Nephron (organoid): ENCODE measurements at regions not wholly inside any gene's neighbourhood (a gene's known extent, or its start where the extent isn't known, plus 50 kb on each side); places are given as distances from the start of the nearest gene placed in this dataset.

Experiments
- H3K27ac Mint-ChIP-seq, 3 experiments: 2 replicates each; pipeline ENCODE4 v1.8.0; 2020; ENCODE audit warnings: mixed read lengths in 3 of 3, mild to moderate bottlenecking in 2 of 3, moderate library complexity in 1 of 3
- H3K27me3 Mint-ChIP-seq: 2 replicates; pipeline ENCODE4 v1.8.0; 2021; ENCODE audit warnings: low read depth, mild to moderate bottlenecking, moderate library complexity, mixed read lengths
- H3K36me3 Mint-ChIP-seq: 2 replicates; pipeline ENCODE4 v1.8.0; 2020; ENCODE audit warnings: low read depth, mixed read lengths
- H3K4me1 Mint-ChIP-seq: 2 replicates; pipeline ENCODE4 v1.8.0; 2020; ENCODE audit warnings: mixed read lengths
- H3K4me3 Mint-ChIP-seq, 3 experiments: 2 replicates each; pipeline ENCODE4 v1.8.0; 2020; ENCODE audit warnings: mild to moderate bottlenecking in 3 of 3, mixed read lengths in 3 of 3, moderate library complexity in 2 of 3
- H3K9me3 Mint-ChIP-seq: 2 replicates; pipeline ENCODE4 v1.8.0; 2020; ENCODE audit warnings: mixed read lengths
- CTCF ChIP-seq, 3 experiments: fragments of 200-600 bp; sonication (generic); IDR thresholded peaks; one replicate each; pipeline ENCODE4 v1.5.0; 2021; ENCODE audit warnings: antibody characterized with exemption in 3 of 3; ENCODE audit not compliant: unreplicated experiment in 3 of 3

DNA sequence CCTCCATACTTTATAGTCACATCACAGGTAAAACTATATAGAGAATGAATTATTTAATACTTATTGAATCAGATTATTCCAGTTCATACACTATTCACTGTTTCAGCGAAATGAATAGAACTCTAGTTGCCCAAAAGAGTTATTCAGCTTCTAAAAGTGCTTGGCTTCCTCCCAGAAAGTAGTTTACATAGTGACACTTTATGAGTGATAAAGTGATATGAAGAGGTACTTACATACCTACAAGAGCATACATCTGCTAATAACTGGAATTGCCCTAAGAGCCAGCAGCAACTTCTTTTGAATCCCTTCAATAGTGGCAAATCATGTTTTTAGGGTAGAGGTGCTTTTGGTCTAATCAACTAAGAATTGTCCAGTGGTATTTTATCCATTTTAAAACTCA is 635.1 kb upstream of the AGTR1 start:
- no peak for TF ChIP-seq CTCF (IDR thresholded peaks at IDR 0.05; ENCODE audit: unreplicated experiment in 3 of 3)
- Mint-ChIP-seq H3K27me3 (no peaks in the 10 kb centered on the region), H3K9me3 (no peaks in the 10 kb centered on the region), H3K27ac (no peak overlapping the region), H3K4me1 (no peaks in the 10 kb centered on the region), H3K4me3 (no peak overlapping the region), H3K36me3 (no peaks in the 10 kb centered on the region)

GRCh38 chr3:148066802-148067201 is 630.9 kb upstream of the AGTR1 start:
- no peak for TF ChIP-seq CTCF (IDR thresholded peaks at IDR 0.05; ENCODE audit: unreplicated experiment in 3 of 3)
- H3K36me3 Mint-ChIP-seq, result no peaks in the 10 kb centered on the region
- H3K4me1 Mint-ChIP-seq, result no peaks in the 10 kb centered on the region
- no peaks in the 10 kb centered on the region for H3K27me3 Mint-ChIP-seq
- no peaks in the 10 kb centered on the region for H3K9me3 Mint-ChIP-seq
- H3K27ac Mint-ChIP-seq, result peak overlapping the region in 2 of 3 experiments; percentile 64 to 69
- H3K4me3 Mint-ChIP-seq, result no peak overlapping the region

GRCh38 chr3:148068466-148068865 is 629.2 kb upstream of the AGTR1 start:
- TF ChIP-seq CTCF (IDR thresholded peaks at IDR 0.05; ENCODE audit: unreplicated experiment in 3 of 3), result no peak
- Mint-ChIP-seq H3K27ac (no peak overlapping the region), H3K9me3 (no peaks in the 10 kb centered on the region), H3K36me3 (no peaks in the 10 kb centered on the region), H3K4me1 (no peaks in the 10 kb centered on the region), H3K27me3 (no peaks in the 10 kb centered on the region), H3K4me3 (no peak overlapping the region)

GRCh38 chr3:148070041-148070440 is 627.7 kb upstream of the AGTR1 start:
- Mint-ChIP-seq H3K4me1 (peaks cover 9% of the 10 kb centered on the region), H3K27ac (no peak overlapping the region), H3K4me3 (no peak overlapping the region), H3K36me3 (no peaks in the 10 kb centered on the region), H3K27me3 (no peaks in the 10 kb centered on the region), H3K9me3 (no peaks in the 10 kb centered on the region)
- no peak for TF ChIP-seq CTCF (IDR thresholded peaks at IDR 0.05; ENCODE audit: unreplicated experiment in 3 of 3)

- H3K4me3 Mint-ChIP-seq, result no peak overlapping the region
- H3K36me3 Mint-ChIP-seq, result no peaks in the 10 kb centered on the region
- H3K27me3 Mint-ChIP-seq, result no peaks in the 10 kb centered on the region
- H3K4me1 Mint-ChIP-seq, result peaks cover 20% of the 10 kb centered on the region
- peak overlapping the region in 1 of 3 experiments; percentile 17 for H3K27ac Mint-ChIP-seq
- no peaks in the 10 kb centered on the region for H3K9me3 Mint-ChIP-seq
- no peak for TF ChIP-seq CTCF (IDR thresholded peaks at IDR 0.05; ENCODE audit: unreplicated experiment in 3 of 3)
Observed at GRCh38 chr3:148073721-148074456, 623.8 kb upstream of the AGTR1 start.

GRCh38 chr3:148074946-148075345 is 622.8 kb upstream of the AGTR1 start:
- Mint-ChIP-seq H3K4me3 (no peak overlapping the region), H3K4me1 (peaks cover 20% of the 10 kb centered on the region), H3K9me3 (no peaks in the 10 kb centered on the region), H3K36me3 (no peaks in the 10 kb centered on the region), H3K27me3 (no peaks in the 10 kb centered on the region), H3K27ac (peak overlapping the region in 1 of 3 experiments; percentile 17)
- no peak for TF ChIP-seq CTCF (IDR thresholded peaks at IDR 0.05; ENCODE audit: unreplicated experiment in 3 of 3)
